ENCODE measurements at regions not wholly inside any gene's neighbourhood (a gene's known extent, or its start where the extent isn't known, plus 50 kb on each side); places are given as distances from the start of the nearest gene placed in this dataset.

DNA sequence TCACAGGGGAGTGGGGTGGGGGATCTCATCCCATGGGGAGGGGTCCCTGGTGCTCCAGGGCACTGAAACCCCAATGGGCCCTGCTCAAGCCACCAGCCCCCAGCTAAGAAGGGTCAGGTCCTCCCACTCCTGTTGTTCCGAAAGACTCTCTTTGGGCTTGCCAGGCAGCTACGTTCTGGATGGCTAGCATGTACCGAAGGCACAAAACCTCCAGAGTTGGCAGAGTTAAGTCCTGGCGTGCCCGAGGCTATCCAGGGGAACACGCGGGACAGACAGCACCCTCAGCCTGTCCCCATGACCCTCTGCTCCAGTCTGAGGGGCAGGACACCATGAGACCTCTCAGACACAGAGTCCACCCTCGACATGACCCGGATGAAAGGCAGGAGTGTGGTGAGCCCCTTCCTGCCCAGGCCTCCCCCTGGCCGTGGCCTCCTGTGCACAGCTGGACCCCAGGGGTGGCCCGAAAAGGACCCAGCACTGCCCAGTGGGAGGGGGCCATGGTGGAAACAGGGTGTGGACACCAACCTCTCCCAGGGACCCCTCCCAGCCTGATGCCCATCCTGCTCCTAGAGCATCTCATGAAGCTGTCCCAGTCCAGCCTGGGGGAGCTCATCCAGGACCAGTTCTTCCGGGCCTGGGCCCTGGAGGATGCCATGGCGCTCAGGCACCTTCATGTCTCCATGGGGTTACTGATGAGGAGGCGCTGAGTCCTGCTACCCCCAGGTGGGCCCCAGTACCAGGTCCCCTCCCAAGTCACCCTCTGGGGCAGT, 53.0 kb upstream of the TPM4 start:
- TF ChIP-seq EZH2 (IDR thresholded peaks at IDR 0.05; ENCODE audit: low read length): no peak
- TF ChIP-seq, protein P1, sequence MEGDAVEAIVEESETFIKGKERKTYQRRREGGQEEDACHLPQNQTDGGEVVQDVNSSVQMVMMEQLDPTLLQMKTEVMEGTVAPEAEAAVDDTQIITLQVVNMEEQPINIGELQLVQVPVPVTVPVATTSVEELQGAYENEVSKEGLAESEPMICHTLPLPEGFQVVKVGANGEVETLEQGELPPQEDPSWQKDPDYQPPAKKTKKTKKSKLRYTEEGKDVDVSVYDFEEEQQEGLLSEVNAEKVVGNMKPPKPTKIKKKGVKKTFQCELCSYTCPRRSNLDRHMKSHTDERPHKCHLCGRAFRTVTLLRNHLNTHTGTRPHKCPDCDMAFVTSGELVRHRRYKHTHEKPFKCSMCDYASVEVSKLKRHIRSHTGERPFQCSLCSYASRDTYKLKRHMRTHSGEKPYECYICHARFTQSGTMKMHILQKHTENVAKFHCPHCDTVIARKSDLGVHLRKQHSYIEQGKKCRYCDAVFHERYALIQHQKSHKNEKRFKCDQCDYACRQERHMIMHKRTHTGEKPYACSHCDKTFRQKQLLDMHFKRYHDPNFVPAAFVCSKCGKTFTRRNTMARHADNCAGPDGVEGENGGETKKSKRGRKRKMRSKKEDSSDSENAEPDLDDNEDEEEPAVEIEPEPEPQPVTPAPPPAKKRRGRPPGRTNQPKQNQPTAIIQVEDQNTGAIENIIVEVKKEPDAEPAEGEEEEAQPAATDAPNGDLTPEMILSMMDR (optimal IDR thresholded peaks at IDR 0.05 in 1 of 3, IDR thresholded peaks at IDR 0.05 in 1 of 3, conservative IDR thresholded peaks at IDR 0.05 in 1 of 3; ENCODE audit: extremely low read depth in 1 of 3, insufficient read depth in 2 of 3, low read length in 3 of 3): no peak
